ENCODE measurements at regions not wholly inside any gene's neighbourhood (a gene's known extent, or its start where the extent isn't known, plus 50 kb on each side); places are given as distances from the start of the nearest gene placed in this dataset.

DNA sequence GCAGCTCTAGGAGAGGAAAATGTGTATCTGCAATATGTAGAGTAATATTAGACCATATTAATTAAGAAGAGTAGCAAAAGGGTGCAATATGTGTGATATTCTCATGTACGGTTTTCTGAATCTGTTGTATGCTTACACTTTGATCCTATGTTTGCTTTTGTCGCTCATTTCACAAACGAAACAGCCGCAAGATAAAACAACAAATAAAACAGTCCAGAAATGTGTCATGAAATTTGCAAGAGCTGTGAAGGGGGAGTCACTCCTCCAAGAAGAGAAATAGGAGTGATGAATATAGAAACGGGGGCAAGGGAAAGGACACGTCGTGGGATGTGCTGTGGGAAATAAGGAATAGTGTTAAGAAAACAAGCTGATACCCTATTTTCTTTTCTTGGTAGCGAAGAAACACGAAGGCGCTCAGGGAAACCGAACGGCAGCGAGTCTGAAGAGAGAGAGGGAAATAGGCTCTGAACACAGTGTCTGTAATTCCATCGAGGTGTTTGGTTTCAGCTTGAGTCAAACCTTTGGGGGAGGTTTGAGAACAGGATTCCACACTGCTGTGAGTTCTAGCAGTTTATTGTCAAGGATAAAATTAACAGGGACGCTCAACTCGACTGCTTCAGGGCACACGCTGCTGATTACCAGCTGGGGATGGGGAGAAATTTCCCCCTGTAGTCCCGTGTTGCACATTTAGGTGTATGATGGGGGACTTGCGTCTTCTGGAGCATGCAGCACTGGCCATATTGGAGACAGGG, 595.6 kb upstream of the TENM3 start:
- DNase-seq: no peak

DNA sequence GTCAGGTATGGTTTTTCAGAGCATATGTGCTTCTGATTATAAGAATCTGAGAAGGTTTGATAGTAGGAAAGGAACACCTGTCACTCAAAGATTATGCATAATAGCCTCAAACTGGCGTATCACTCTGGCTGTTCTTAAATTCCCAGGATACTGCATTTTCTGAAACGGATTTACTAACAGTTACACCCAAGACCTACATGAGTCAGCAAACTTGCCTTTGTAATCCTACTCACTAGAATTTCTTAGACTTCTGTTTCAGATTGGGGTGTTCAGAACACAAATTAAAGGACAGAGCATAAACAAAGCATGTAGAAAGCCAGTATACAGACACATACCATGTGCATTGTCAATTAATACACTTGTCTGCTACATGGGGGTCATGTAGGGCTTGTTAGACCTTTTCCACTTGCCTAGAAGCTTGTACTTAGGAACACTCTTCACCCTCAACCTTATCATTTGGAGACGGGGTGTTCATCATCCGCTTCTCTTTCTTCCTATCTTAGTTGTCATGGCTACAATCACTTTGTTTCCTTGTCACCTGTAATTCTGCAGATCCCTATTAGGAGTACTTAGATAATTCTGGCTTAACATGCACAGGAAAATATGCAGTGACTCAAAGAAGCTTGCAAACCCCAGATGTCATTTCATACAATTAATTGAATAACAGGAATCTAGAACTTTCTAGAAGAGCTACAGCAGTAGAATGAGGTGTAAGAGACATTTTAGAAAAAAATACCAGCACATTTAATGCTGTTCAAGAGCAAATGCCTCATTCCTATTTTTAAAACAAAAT, 593.0 kb upstream of the TENM3 start:
- no peak for DNase-seq

DNA sequence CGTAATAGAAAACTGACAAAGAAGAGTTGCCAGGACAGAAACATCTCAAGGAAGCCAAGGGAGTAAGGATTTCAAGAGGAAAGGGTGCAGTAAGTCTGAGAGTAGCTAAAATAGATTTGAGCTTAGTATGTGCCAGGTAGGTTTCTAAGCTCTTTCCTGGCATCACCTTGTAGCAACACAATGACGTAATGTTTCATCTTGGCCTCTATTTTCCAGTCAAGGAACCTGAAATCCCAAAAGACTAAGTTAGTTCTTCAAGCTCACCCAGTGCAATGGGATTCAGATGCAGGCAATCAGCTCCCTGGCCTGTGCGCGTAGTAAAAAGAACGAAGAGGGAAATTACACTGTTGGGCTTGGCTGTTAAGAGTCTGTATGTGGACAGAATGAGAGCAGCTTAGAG, 586.5 kb upstream of the TENM3 start:
- DNase-seq: no peak

- no peak for DNase-seq
These were observed 584.0 kb upstream of the TENM3 start for GRCh38 chr4:181659202-181659601.

DNA sequence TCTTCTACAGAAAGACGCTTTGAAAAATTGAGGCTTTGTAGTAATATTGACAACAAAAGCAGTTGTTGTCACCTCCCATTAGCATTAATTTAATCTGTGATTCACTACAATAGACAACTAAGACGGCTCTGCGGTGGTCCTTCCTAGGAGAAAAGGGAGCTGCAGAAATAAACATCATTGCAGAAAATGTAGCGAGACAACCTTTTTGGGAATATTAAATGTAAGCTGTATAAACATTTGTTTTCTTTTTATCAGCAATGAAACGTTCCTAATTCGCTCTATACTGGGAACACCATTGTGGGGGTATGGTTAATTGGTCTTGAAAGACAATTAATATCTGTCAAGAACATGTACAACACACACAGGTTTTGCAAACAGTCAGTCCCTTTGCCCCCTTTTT, 583.3 kb upstream of the TENM3 start:
- DNase-seq: no peak

- no peak for DNase-seq
These were observed 582.1 kb upstream of the TENM3 start for GRCh38 chr4:181661090-181661489.

- no peak for DNase-seq
These were observed 581.3 kb upstream of the TENM3 start for GRCh38 chr4:181661923-181662322.

- DNase-seq: no peak
These were observed 580.8 kb upstream of the TENM3 start for GRCh38 chr4:181662383-181662782.

GRCh38 chr4:181670506-181670905, 572.7 kb upstream of the TENM3 start:
- no peak for DNase-seq

DNA sequence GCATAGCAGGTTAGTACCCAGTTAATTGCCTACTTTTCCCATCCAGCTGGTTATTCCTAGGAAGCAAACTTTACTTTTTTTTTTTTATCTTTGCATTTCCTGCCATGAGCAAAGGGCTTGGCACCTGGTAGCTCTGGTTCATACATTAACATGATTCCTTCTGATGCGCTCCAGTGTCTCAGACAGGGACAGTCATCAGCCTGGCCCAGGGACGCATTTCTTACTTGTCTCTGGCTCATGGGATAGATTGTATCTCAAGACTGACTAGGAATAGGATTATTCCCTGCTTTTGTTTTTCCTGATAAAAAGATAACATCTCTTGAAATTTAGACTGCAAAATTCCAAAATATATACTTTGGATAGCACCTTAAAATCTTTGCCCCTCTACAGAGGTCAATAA, 571.5 kb upstream of the TENM3 start:
- DNase-seq: no peak

GRCh38 chr4:181672751-181673150, 570.5 kb upstream of the TENM3 start:
- DNase-seq: no peak

GRCh38 chr4:181674315-181674875, 568.8 kb upstream of the TENM3 start:
- no peak for DNase-seq

- DNase-seq: no peak
These were observed 566.7 kb upstream of the TENM3 start for GRCh38 chr4:181676546-181676945.

- DNase-seq: no peak
These were observed 566.0 kb upstream of the TENM3 start for GRCh38 chr4:181677201-181677600.

- DNase-seq: no peak
These were observed 565.6 kb upstream of the TENM3 start for GRCh38 chr4:181677621-181678020.

DNA sequence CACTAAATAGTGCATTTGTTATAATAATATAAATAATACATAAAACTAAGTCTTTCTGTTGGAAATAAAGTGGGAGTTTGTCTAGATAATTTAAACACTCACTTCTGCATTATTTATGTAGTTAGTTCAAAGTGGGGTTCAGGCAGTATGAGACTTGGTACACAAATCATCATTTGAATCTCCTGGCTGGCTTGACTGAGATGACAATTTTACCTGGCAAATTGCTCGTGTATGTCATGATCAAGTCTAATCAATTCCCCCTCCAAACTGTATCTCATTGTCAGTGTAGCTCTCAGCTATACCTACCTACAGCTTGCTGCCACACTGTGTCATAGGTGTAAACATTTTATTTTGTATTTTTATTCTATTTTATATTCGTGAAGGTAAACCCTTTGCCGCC, 563.4 kb upstream of the TENM3 start:
- DNase-seq: no peak

DNA sequence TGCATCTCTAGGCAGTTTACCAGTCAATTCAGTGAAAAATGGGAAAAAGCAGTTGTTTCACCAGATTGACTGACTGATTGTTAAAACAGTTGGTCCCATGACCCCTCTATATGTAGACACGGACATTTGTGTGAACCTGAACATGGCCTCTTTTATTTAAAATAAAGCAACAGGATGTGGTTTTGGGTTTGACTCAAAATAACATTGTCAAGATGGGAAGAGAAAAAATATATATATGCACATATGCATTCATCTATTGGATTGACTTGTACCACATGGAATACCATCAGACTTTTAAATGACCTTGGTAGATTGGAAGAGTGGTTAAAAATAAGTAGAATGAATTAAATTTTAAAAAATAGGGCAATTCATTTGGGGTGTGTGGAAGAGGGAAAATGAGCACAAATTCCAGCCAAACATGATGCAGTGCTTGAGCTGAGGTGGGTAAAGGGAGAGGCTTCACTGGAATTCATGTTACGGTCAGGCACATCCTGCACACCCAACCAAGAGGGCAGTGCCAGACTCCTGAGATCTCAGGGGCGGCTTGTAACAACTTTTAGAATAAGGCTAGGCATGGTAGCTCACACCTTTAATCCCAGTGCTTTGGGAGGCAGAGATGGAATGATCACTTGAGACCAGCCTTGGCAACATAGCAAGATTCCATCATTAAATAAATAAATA, 560.7 kb upstream of the TENM3 start:
- DNase-seq: no peak

DNA sequence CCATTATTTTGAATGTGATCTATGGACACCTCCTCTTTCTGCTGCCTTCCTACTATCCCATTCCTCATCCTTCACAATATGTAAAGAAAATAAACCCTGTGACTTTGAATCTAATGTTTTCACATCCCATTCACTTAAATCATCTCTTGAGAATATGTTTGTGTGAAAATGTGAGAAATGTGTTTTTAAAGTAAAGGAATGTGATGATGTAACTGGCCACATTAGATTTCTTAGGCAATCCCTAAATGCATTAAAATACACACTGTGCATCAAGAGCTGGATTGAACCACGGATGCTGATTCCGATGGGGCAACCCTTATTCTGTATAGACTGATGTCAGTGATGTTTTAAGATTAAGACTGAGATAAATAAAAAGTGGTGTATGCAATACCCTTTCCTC, 558.9 kb upstream of the TENM3 start:
- no peak for DNase-seq

GRCh38 chr4:181685461-181685860, 557.7 kb upstream of the TENM3 start:
- no peak for DNase-seq

DNA sequence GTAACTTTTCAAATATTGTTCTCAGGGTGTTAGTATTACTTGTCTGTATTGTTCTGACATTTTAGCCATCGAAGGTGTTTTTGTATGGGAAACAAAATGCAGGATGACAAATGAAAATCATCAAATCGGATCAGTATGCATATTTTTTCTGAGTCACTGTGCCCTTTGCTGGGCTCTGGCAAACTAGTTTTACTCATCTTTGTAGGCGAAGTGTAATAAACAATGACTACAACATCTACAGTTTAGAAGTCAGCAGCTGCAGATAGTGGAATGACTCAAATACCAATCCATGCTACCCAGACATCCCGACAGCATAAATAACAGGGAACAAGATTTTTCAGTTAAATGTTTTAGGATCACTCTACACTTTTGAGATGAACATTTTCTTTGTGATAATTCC, 557.3 kb upstream of the TENM3 start:
- no peak for DNase-seq

DNA sequence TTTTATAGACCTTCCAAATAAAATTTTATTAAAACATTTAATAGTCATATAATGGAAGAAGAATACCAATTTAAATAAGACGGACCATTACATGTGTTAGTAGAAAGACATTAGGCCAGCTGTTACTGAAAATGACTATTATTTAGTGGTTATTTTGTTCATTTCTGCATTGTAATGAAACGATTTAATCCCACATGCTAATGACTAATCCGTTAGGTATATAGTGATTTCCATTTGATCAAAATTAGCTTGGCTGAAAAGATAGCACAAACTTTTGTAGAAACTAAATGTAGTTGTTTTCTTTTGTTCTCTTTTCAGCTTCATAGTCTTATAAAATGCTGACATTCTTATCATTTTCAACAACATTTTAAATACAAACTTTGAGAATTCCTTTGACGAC, 556.1 kb upstream of the TENM3 start:
- DNase-seq: no peak

DNA sequence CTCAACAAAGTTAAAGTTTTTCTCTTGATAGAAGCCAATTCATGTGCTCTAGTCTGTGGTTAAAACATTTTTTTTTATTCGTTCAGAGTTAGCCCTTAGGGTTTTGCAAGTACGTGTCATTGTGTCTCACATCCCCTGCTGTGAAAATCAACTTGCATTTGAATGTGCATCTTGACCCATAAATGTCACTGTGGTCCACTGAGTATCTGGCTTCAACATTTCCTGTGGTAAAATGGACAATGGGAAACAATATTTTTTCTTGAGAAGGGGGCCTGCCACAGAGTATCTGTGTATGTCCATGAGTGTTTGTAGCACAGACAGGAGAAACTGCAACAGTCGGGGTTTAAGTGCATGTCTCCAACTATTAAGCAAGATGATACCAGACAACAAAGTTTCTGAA, 554.8 kb upstream of the TENM3 start:
- no peak for DNase-seq

DNA sequence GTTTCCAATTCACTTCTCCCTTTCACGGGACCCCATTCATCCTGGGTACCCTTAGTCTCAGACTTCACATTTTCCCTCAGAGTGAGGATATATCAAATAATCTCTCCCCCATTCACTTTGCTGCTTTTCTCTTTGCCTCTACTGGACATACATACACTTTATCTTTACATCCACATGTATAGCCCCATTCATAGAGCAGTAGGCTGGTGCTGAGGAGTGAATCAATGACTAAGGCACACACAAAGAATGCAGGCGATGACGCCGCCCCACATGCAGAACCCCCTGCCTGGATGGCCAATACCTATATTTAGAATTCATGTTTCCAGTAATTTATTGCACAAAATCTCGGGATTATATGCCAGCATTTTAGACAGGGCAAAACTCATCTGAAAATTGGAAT, 554.3 kb upstream of the TENM3 start:
- DNase-seq: no peak

GRCh38 chr4:181690498-181690897, 552.7 kb upstream of the TENM3 start:
- no peak for DNase-seq
